ENCODE measurements at regions not wholly inside any gene's neighbourhood (a gene's known extent, or its start where the extent isn't known, plus 50 kb on each side); places are given as distances from the start of the nearest gene placed in this dataset.
"Not testable (repeated sequence)": the region's sequence is repeated elsewhere in the genome, so short reads cannot be mapped to it uniquely, and the experiment has no call there.

GRCh38 chr3:5366746-5367145 lies 179.2 kb downstream of the EDEM1 start:
- H3K36me3 ChIP-seq (replicated peaks in 1 of 2; ENCODE audit: control insufficient read depth in 1 of 2, insufficient read depth in 2 of 2, low read length in 2 of 2) = no peaks in the 10 kb centered on the region

GRCh38 chr3:5371555-5371954 lies 184.0 kb downstream of the EDEM1 start:
- WGBS (ENCODE audit: low lambda C conversion rate) = 81% methylated on average over 2 of the region's 2 CpGs
- H3K9ac ChIP-seq (ENCODE audit: insufficient read depth, low read depth, low read length); H3K4me2 ChIP-seq (ENCODE audit: low read depth, low read length); H3K27me3 ChIP-seq (ENCODE audit: control insufficient read depth in 1 of 2, insufficient read depth in 2 of 2, low read length in 2 of 2); H2AFZ ChIP-seq (ENCODE audit: low read length); BruUV-seq (replicated peaks); H3K4me1 ChIP-seq (ENCODE audit: insufficient read depth, low read length); H4K20me1 ChIP-seq (ENCODE audit: insufficient read depth, low read length); H3K9me3 ChIP-seq (ENCODE audit: low read length); ATAC-seq; CTCF ChIA-PET (ENCODE audit: low intra/inter-chr PET ratio, low total read pairs); FAIRE-seq; POLR2A ChIA-PET; H3K27ac ChIP-seq (ENCODE audit: extremely low read length, insufficient read depth, low read length); H3K79me2 ChIP-seq (ENCODE audit: insufficient read depth, low read length); H3K4me3 ChIP-seq (replicated peaks in 1 of 3; ENCODE audit: insufficient read depth in 1 of 3, low read depth in 2 of 3, low read length in 3 of 3); H3K36me3 ChIP-seq (replicated peaks in 1 of 2; ENCODE audit: control insufficient read depth in 1 of 2, insufficient read depth in 2 of 2, low read length in 2 of 2); in situ Hi-C loops (cut with HindIII; ENCODE audit: extremely low pct_ligation_motif_present, low pct_unique_long_range_greater_than_20kb); DNase-seq (ENCODE audit: low spot score); intact Hi-C loops (cut with micrococcal nuclease; ENCODE audit: unreplicated experiment): not testable (repeated sequence)

More at GRCh38 chr3:5366746-5367145, 179.2 kb downstream of the EDEM1 start:
- Histone ChIP-seq H3K27me3 (ENCODE audit: control insufficient read depth in 1 of 2, insufficient read depth in 2 of 2, low read length in 2 of 2) (no peaks in the 10 kb centered on the region; a peak in 1 of 5 replicates), H3K4me2 (ENCODE audit: low read depth, low read length) (no peak overlapping the region), H3K4me3 (replicated peaks in 1 of 3; ENCODE audit: insufficient read depth in 1 of 3, low read depth in 2 of 3, low read length in 3 of 3) (no peak overlapping the region), H3K27ac (ENCODE audit: extremely low read length, insufficient read depth, low read length) (no peak overlapping the region), H3K9me3 (ENCODE audit: low read length) (no peaks in the 10 kb centered on the region), H3K9ac (ENCODE audit: insufficient read depth, low read depth, low read length) (no peak overlapping the region), H4K20me1 (ENCODE audit: insufficient read depth, low read length) (no peaks in the 10 kb centered on the region), H2AFZ (ENCODE audit: low read length) (no peak overlapping the region), H3K4me1 (ENCODE audit: insufficient read depth, low read length) (no peaks in the 10 kb centered on the region), H3K79me2 (ENCODE audit: insufficient read depth, low read length) (no peaks in the 10 kb centered on the region)
- POLR2A ChIA-PET = no interaction called here
- DNase-seq (ENCODE audit: low spot score) (no peak), FAIRE-seq (no peak), ATAC-seq (no peak)
- CTCF ChIA-PET (ENCODE audit: low intra/inter-chr PET ratio, low total read pairs) = no interaction called here
- intact Hi-C loops (cut with micrococcal nuclease; ENCODE audit: unreplicated experiment) = no loop called here
- TF ChIP-seq ZNF776 (CRISPR knock-in tag; IDR thresholded peaks at IDR 0.05) (no peak), MAZ (IDR thresholded peaks at IDR 0.05; ENCODE audit: borderline replicate concordance, low read depth, low read length) (no peak), MAZ (CRISPR knock-in tag; IDR thresholded peaks at IDR 0.05; ENCODE audit: low read depth) (no peak), ZNF431 (CRISPR knock-in tag; IDR thresholded peaks at IDR 0.05; ENCODE audit: borderline replicate concordance, low read depth) (no peak)
- BruUV-seq (replicated peaks) = no TSS peak
- in situ Hi-C loops (cut with HindIII; ENCODE audit: extremely low pct_ligation_motif_present, low pct_unique_long_range_greater_than_20kb) = no loop called here
